OCI-LY3 (cell line): ENCODE measurements at regions not wholly inside any gene's neighbourhood (a gene's known extent, or its start where the extent isn't known, plus 50 kb on each side); places are given as distances from the start of the nearest gene placed in this dataset.

Experiments
- CTCF ChIP-seq: fragments of 200-600, 300-600 bp; sonication (generic); IDR thresholded peaks from 2 replicates; pipeline ENCODE4 v1.5.1; 2014; ENCODE audit warnings: antibody characterized with exemption, low read length, low read depth
- EZH2phosphoT487 ChIP-seq: fragments of 200-600 bp; shearing (Covaris generic); IDR thresholded peaks from 2 replicates; pipeline ENCODE4 v1.6.1; 2018; ENCODE audit warnings: antibody characterized with exemption, mixed run types, low read depth

DNA sequence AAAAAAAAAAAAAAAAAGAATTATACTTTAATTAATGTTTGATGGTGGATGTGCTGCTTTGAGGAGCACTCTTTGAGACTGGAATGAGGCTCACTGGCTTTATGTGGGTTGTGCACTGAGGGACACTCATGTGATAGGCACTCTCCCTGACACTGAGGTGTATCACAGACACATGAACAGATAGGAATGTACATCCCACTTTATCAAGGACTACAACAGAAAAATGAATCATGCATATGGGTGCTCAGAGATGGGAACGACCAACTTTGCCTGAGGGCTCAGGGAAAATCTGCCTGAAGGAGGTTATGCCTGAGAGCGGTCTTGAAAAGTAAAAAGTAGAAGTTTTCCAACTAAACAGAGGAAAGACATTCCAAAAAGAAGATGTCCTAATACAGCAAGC is 97.7 kb upstream of the RBPJ start:
- TF ChIP-seq CTCF (no peak), EZH2phosphoT487 (no peak)
